Trophoblast cell (in vitro differentiated cells and primary cell): ENCODE measurements at regions not wholly inside any gene's neighbourhood (a gene's known extent, or its start where the extent isn't known, plus 50 kb on each side); places are given as distances from the start of the nearest gene placed in this dataset.
A peak's percentile ranks its signal among the peaks of the same experiment; 100 is the strongest.

Experiments
- DNase-seq, 2 donors: peaks; one replicate each; pipeline ENCODE4 v3.0.0-alpha.2; 2016
- H2AFZ ChIP-seq: 2 replicates; pipeline ENCODE4 v1.6.1; 2013; ENCODE audit warnings: low read length, moderate library complexity, mild to moderate bottlenecking; ENCODE audit not compliant: insufficient read depth, poor library complexity
- H2AK5ac ChIP-seq: 2 replicates; pipeline ENCODE4 v1.6.1; 2013; ENCODE audit warnings: mild to moderate bottlenecking, low read length
- H2BK120ac ChIP-seq: 2 replicates; pipeline ENCODE4 v1.6.1; 2013; ENCODE audit warnings: low read length, mild to moderate bottlenecking, moderate library complexity; ENCODE audit not compliant: insufficient read depth, poor library complexity
- H2BK12ac ChIP-seq: 2 replicates; pipeline ENCODE4 v1.6.1; 2013; ENCODE audit warnings: mild to moderate bottlenecking, low read length, moderate library complexity
- H2BK5ac ChIP-seq: 2 replicates; pipeline ENCODE4 v1.6.1; 2013; ENCODE audit warnings: low read length, low read depth, moderate library complexity, mild to moderate bottlenecking; ENCODE audit not compliant: poor library complexity
- H3K14ac ChIP-seq: 2 replicates; pipeline ENCODE4 v1.6.1; 2013; ENCODE audit warnings: mild to moderate bottlenecking, low read length
- H3K18ac ChIP-seq: 2 replicates; pipeline ENCODE4 v1.6.1; 2013; ENCODE audit warnings: mild to moderate bottlenecking, low read length
- H3K23ac ChIP-seq: 2 replicates; pipeline ENCODE4 v1.6.1; 2013; ENCODE audit warnings: low read length
- H3K27ac ChIP-seq: 2 replicates; pipeline ENCODE4 v1.5.1; 2013; ENCODE audit warnings: low read depth, mild to moderate bottlenecking, inconsistent platforms, low read length, moderate library complexity
- H3K27me3 ChIP-seq: 2 replicates; pipeline ENCODE4 v1.6.1; 2013; ENCODE audit warnings: inconsistent platforms, mild to moderate bottlenecking, low read length, moderate library complexity; ENCODE audit not compliant: insufficient read depth
- H3K36me3 ChIP-seq, 2 experiments: 1 replicate in 1 of 2; 2 replicates in 1 of 2; pipeline ENCODE4 v1.6.1; 2013; ENCODE audit warnings: low read length in 2 of 2, mild to moderate bottlenecking in 2 of 2, moderate library complexity in 1 of 2; ENCODE audit not compliant: insufficient read depth in 2 of 2, control insufficient read depth in 1 of 2
- H3K4ac ChIP-seq: 2 replicates; pipeline ENCODE4 v1.6.1; 2013; ENCODE audit warnings: low read depth, mild to moderate bottlenecking, low read length, moderate library complexity
- H3K4me1 ChIP-seq, 2 experiments: 1 replicate in 1 of 2; 2 replicates in 1 of 2; pipeline ENCODE4 v1.6.1; 2013; ENCODE audit warnings: low read length in 2 of 2, mild to moderate bottlenecking in 2 of 2, moderate library complexity in 1 of 2; ENCODE audit not compliant: insufficient read depth in 2 of 2, control insufficient read depth in 1 of 2
- H3K4me2 ChIP-seq: 2 replicates; pipeline ENCODE4 v1.6.1; 2013; ENCODE audit warnings: inconsistent platforms, mild to moderate bottlenecking, low read length, moderate library complexity
- H3K4me3 ChIP-seq: 2 replicates; pipeline ENCODE4 v1.5.1; 2013; ENCODE audit warnings: mild to moderate bottlenecking, low read depth, low read length, inconsistent platforms
- H3K79me1 ChIP-seq: one replicate; pipeline ENCODE4 v1.6.1; 2013; ENCODE audit warnings: low read length
- H3K79me2 ChIP-seq: 2 replicates; pipeline ENCODE4 v1.6.1; 2013; ENCODE audit warnings: low read length, mild to moderate bottlenecking; ENCODE audit not compliant: control insufficient read depth, insufficient read depth, poor library complexity
- H3K9ac ChIP-seq: 2 replicates; pipeline ENCODE4 v1.6.1; 2013; ENCODE audit warnings: mild to moderate bottlenecking, low read length
- H3K9me3 ChIP-seq: 2 replicates; pipeline ENCODE4 v1.6.1; 2013; ENCODE audit warnings: low read depth, mild to moderate bottlenecking, control low read depth, inconsistent platforms, low read length; ENCODE audit not compliant: insufficient read depth
- H4K12ac ChIP-seq: 2 replicates; pipeline ENCODE4 v1.6.1; 2013; ENCODE audit warnings: low read depth, mild to moderate bottlenecking, low read length, moderate library complexity
- H4K8ac ChIP-seq: 2 replicates; pipeline ENCODE4 v1.6.1; 2013; ENCODE audit warnings: low read depth, mild to moderate bottlenecking, low read length, moderate library complexity
- H4K91ac ChIP-seq: one replicate; pipeline ENCODE4 v1.6.1; 2013; ENCODE audit warnings: low read depth, mild to moderate bottlenecking, low read length, moderate library complexity
- WGBS: extraction: QIAGEN DNeasy Blood & Tissue Kit; methylation state at CpG from one replicate; pipeline ENCODE4 v1.1.7; 2013; ENCODE audit warnings: missing lambda C conversion rate; ENCODE audit not compliant: insufficient read length, insufficient coverage; ENCODE audit errors: extremely low coverage; 5-methylcytosine and 5-hydroxymethylcytosine counted together

- H2AFZ ChIP-seq, result no peak overlapping the region
- H3K9ac ChIP-seq, result no peak overlapping the region
- no peak overlapping the region for H4K8ac ChIP-seq
- no peaks in the 10 kb centered on the region for H3K27me3 ChIP-seq
- no peak for DNase-seq
- no CpG with 5 or more reads among the region's 4 CpGs for WGBS
- H3K27ac ChIP-seq, result no peak overlapping the region
- no peak overlapping the region for H3K4me3 ChIP-seq
- no peak overlapping the region for H3K4ac ChIP-seq
- no peak overlapping the region for H4K12ac ChIP-seq
- H3K4me1 ChIP-seq, result peaks cover 2 to 3% of the 10 kb centered on the region in 2 experiments
- H2BK12ac ChIP-seq, result no peak overlapping the region
- H3K14ac ChIP-seq, result no peak overlapping the region
- H4K91ac ChIP-seq, result no peak overlapping the region
- no peak overlapping the region for H2BK120ac ChIP-seq
- H3K9me3 ChIP-seq, result no peaks in the 10 kb centered on the region
- H3K23ac ChIP-seq, result no peak overlapping the region
- H3K79me2 ChIP-seq, result no peaks in the 10 kb centered on the region
- no peak overlapping the region for H2AK5ac ChIP-seq
- H2BK5ac ChIP-seq, result no peak overlapping the region
- no peaks in the 10 kb centered on the region for H3K36me3 ChIP-seq
- H3K79me1 ChIP-seq, result no peaks in the 10 kb centered on the region
- H3K18ac ChIP-seq, result no peak overlapping the region
- H3K4me2 ChIP-seq, result no peak overlapping the region
These were observed 1445.4 kb downstream of the EFNB2 start for GRCh38 chr13:105089858-105090643.

GRCh38 chr13:105087945-105088344 lies 1447.5 kb downstream of the EFNB2 start:
- H2BK120ac ChIP-seq, result no peak overlapping the region
- no peak overlapping the region for H3K4me3 ChIP-seq
- H3K14ac ChIP-seq, result no peak overlapping the region
- no peak overlapping the region for H4K8ac ChIP-seq
- no peak overlapping the region for H2AFZ ChIP-seq
- no peak overlapping the region for H3K18ac ChIP-seq
- no peaks in the 10 kb centered on the region for H3K79me1 ChIP-seq
- peaks cover 2 to 3% of the 10 kb centered on the region in 2 experiments for H3K4me1 ChIP-seq
- no peak overlapping the region for H2AK5ac ChIP-seq
- no peak overlapping the region for H3K9ac ChIP-seq
- no peak overlapping the region for H4K91ac ChIP-seq
- H3K27me3 ChIP-seq, result no peaks in the 10 kb centered on the region
- no peaks in the 10 kb centered on the region for H3K9me3 ChIP-seq
- H2BK12ac ChIP-seq, result no peak overlapping the region
- H4K12ac ChIP-seq, result no peak overlapping the region
- H3K36me3 ChIP-seq, result no peaks in the 10 kb centered on the region
- no peak overlapping the region for H3K23ac ChIP-seq
- H3K79me2 ChIP-seq, result no peaks in the 10 kb centered on the region
- peak in 1 of 2 donors; percentile 0 for DNase-seq
- H3K4ac ChIP-seq, result no peak overlapping the region
- H2BK5ac ChIP-seq, result no peak overlapping the region
- no CpG with 5 or more reads among the region's 4 CpGs for WGBS
- no peak overlapping the region for H3K27ac ChIP-seq
- no peak overlapping the region for H3K4me2 ChIP-seq

- H3K18ac ChIP-seq, result no peak overlapping the region
- no peaks in the 10 kb centered on the region for H3K27me3 ChIP-seq
- no peak overlapping the region for H3K4me3 ChIP-seq
- no peak overlapping the region for H3K14ac ChIP-seq
- H3K23ac ChIP-seq, result no peak overlapping the region
- H3K4me1 ChIP-seq, result peaks cover 2 to 3% of the 10 kb centered on the region in 2 experiments
- no peaks in the 10 kb centered on the region for H3K79me2 ChIP-seq
- no peak overlapping the region for H3K9ac ChIP-seq
- H4K8ac ChIP-seq, result no peak overlapping the region
- no peak overlapping the region for H3K4ac ChIP-seq
- no peak overlapping the region for H4K12ac ChIP-seq
- H3K4me2 ChIP-seq, result no peak overlapping the region
- H2BK120ac ChIP-seq, result no peak overlapping the region
- H2AFZ ChIP-seq, result no peak overlapping the region
- no peak overlapping the region for H2AK5ac ChIP-seq
- no peak overlapping the region for H4K91ac ChIP-seq
- DNase-seq, result peak; percentile 71 to 77
- no peaks in the 10 kb centered on the region for H3K9me3 ChIP-seq
- no peak overlapping the region for H2BK5ac ChIP-seq
- H3K27ac ChIP-seq, result no peak overlapping the region
- no peak overlapping the region for H2BK12ac ChIP-seq
- no CpG with 5 or more reads among the region's 5 CpGs for WGBS
- no peaks in the 10 kb centered on the region for H3K36me3 ChIP-seq
- H3K79me1 ChIP-seq, result no peaks in the 10 kb centered on the region
These were observed 1450.5 kb downstream of the EFNB2 start for GRCh38 chr13:105084931-105085330.

GRCh38 chr13:105083992-105084391 lies 1451.5 kb downstream of the EFNB2 start:
- no peak overlapping the region for H3K4ac ChIP-seq
- H2AK5ac ChIP-seq, result no peak overlapping the region
- H3K79me1 ChIP-seq, result no peaks in the 10 kb centered on the region
- no peaks in the 10 kb centered on the region for H3K9me3 ChIP-seq
- no peak overlapping the region for H2BK120ac ChIP-seq
- no peak overlapping the region for H2BK12ac ChIP-seq
- H2AFZ ChIP-seq, result no peak overlapping the region
- no peak overlapping the region for H4K12ac ChIP-seq
- H4K8ac ChIP-seq, result no peak overlapping the region
- no peak overlapping the region for H3K4me2 ChIP-seq
- no peak overlapping the region for H3K18ac ChIP-seq
- no peak overlapping the region for H3K27ac ChIP-seq
- no CpG with 5 or more reads among the region's 3 CpGs for WGBS
- no peak overlapping the region for H3K23ac ChIP-seq
- H2BK5ac ChIP-seq, result no peak overlapping the region
- H3K36me3 ChIP-seq, result no peaks in the 10 kb centered on the region
- peaks cover 2 to 3% of the 10 kb centered on the region in 2 experiments for H3K4me1 ChIP-seq
- no peak overlapping the region for H3K4me3 ChIP-seq
- DNase-seq, result no peak
- no peaks in the 10 kb centered on the region for H3K79me2 ChIP-seq
- no peaks in the 10 kb centered on the region for H3K27me3 ChIP-seq
- no peak overlapping the region for H4K91ac ChIP-seq
- H3K9ac ChIP-seq, result no peak overlapping the region
- H3K14ac ChIP-seq, result no peak overlapping the region
